ENCODE measurements at regions not wholly inside any gene's neighbourhood (a gene's known extent, or its start where the extent isn't known, plus 50 kb on each side); places are given as distances from the start of the nearest gene placed in this dataset.

- no peak for DNase-seq (ENCODE audit: low spot score)
Observed at GRCh38 chr2:16296331-16297250, 356.2 kb downstream of the MYCN start.

GRCh38 chr2:16296038-16296290 is 355.6 kb downstream of the MYCN start:
- DNase-seq (ENCODE audit: low spot score), result no peak

GRCh38 chr2:16294791-16295190 is 354.4 kb downstream of the MYCN start:
- DNase-seq (ENCODE audit: low spot score), result no peak

- DNase-seq (ENCODE audit: low spot score), result no peak
Observed at GRCh38 chr2:16293871-16294270, 353.5 kb downstream of the MYCN start.

- DNase-seq (ENCODE audit: low spot score), result no peak
Observed at GRCh38 chr2:16293398-16293797, 353.0 kb downstream of the MYCN start.

GRCh38 chr2:16291731-16292550 is 351.6 kb downstream of the MYCN start:
- no peak for DNase-seq (ENCODE audit: low spot score)

GRCh38 chr2:16291226-16291625 is 350.9 kb downstream of the MYCN start:
- DNase-seq (ENCODE audit: low spot score), result no peak

GRCh38 chr2:16290311-16291020 is 350.1 kb downstream of the MYCN start:
- DNase-seq (ENCODE audit: low spot score), result no peak

GRCh38 chr2:16288371-16289112 is 348.2 kb downstream of the MYCN start:
- no peak for DNase-seq (ENCODE audit: low spot score)

GRCh38 chr2:16287831-16288230 is 347.5 kb downstream of the MYCN start:
- DNase-seq (ENCODE audit: low spot score), result no peak

GRCh38 chr2:16287281-16287680 is 346.9 kb downstream of the MYCN start:
- no peak for DNase-seq (ENCODE audit: low spot score)

- no peak for DNase-seq (ENCODE audit: low spot score)
Observed at GRCh38 chr2:16285813-16286510, 345.6 kb downstream of the MYCN start.

GRCh38 chr2:16284941-16285625 is 344.7 kb downstream of the MYCN start:
- DNase-seq (ENCODE audit: low spot score), result no peak

GRCh38 chr2:16283071-16283850 is 342.9 kb downstream of the MYCN start:
- DNase-seq (ENCODE audit: low spot score), result no peak

- no peak for DNase-seq (ENCODE audit: low spot score)
Observed at GRCh38 chr2:16282511-16282910, 342.2 kb downstream of the MYCN start.

- no peak for DNase-seq (ENCODE audit: low spot score)
Observed at GRCh38 chr2:16281451-16282335, 341.3 kb downstream of the MYCN start.

GRCh38 chr2:16280081-16280480 is 339.7 kb downstream of the MYCN start:
- no peak for DNase-seq (ENCODE audit: low spot score)

- no peak for DNase-seq (ENCODE audit: low spot score)
Observed at GRCh38 chr2:16279641-16280040, 339.3 kb downstream of the MYCN start.

- no peak for DNase-seq (ENCODE audit: low spot score)
Observed at GRCh38 chr2:16279201-16279570, 338.8 kb downstream of the MYCN start.

Data from ureter (tissue), 1 donor.